Osteoblast (primary cell): ENCODE measurements at regions not wholly inside any gene's neighbourhood (a gene's known extent, or its start where the extent isn't known, plus 50 kb on each side); places are given as distances from the start of the nearest gene placed in this dataset.

Experiments used
- DNase-seq: peaks from one replicate; pipeline ENCODE4 v3.0.0; 2011; ENCODE audit warnings: low spot score, mixed read lengths; ENCODE audit not compliant: insufficient read length; ENCODE audit errors: missing footprints
- H2AFZ ChIP-seq: 2 replicates; pipeline ENCODE4 v1.6.0; 2011; ENCODE audit warnings: mild to moderate bottlenecking, low read length
- H3K27ac ChIP-seq: 2 replicates; pipeline ENCODE4 v1.5.1; 2011; ENCODE audit warnings: mild to moderate bottlenecking, low read depth, low read length, moderate library complexity
- H3K27me3 ChIP-seq: 2 replicates; pipeline ENCODE4 v1.6.0; 2012; ENCODE audit warnings: mild to moderate bottlenecking, control low read depth, inconsistent platforms, low read length, moderate library complexity; ENCODE audit not compliant: insufficient read depth
- H3K36me3 ChIP-seq: 2 replicates; pipeline ENCODE4 v1.5.1; 2011; ENCODE audit warnings: mild to moderate bottlenecking, low read length, control low read depth, moderate library complexity; ENCODE audit not compliant: insufficient read depth
- H3K4me1 ChIP-seq: 2 replicates; pipeline ENCODE4 v1.5.1; 2011; ENCODE audit warnings: mild to moderate bottlenecking, low read length, control low read depth, moderate library complexity; ENCODE audit not compliant: insufficient read depth
- H3K4me2 ChIP-seq: 2 replicates; pipeline ENCODE4 v1.6.0; 2011; ENCODE audit warnings: mild to moderate bottlenecking, low read length; ENCODE audit not compliant: insufficient read depth
- H3K4me3 ChIP-seq: fragments of 200-600 bp; sonication (generic); 3 replicates; pipeline ENCODE4 v1.5.1; 2012; ENCODE audit warnings: mild to moderate bottlenecking, low read length, inconsistent platforms; ENCODE audit not compliant: insufficient read depth
- H3K79me2 ChIP-seq: 2 replicates; pipeline ENCODE4 v1.6.0; 2012; ENCODE audit warnings: mild to moderate bottlenecking, low read length, control low read depth, inconsistent platforms; ENCODE audit not compliant: insufficient read depth
- H3K9me3 ChIP-seq: 2 replicates; pipeline ENCODE4 v1.5.1; 2011; ENCODE audit warnings: low read depth, low read length, control low read depth
- H4K20me1 ChIP-seq: 2 replicates; pipeline ENCODE4 v1.6.0; 2012; ENCODE audit warnings: mild to moderate bottlenecking, low read length, control low read depth; ENCODE audit not compliant: insufficient read depth
- CTCF ChIP-seq: IDR thresholded peaks from 2 replicates; pipeline ENCODE4 v1.5.1; 2011; ENCODE audit warnings: mild to moderate bottlenecking, low read depth, low read length, moderate library complexity; ENCODE audit errors: extremely low read depth

- TF ChIP-seq CTCF, result no peak
- no peak overlapping the region for H3K27ac ChIP-seq
- H3K27me3 ChIP-seq, result no peaks in the 10 kb centered on the region
- no peaks in the 10 kb centered on the region for H3K36me3 ChIP-seq
- no peaks in the 10 kb centered on the region for H3K9me3 ChIP-seq
- no peaks in the 10 kb centered on the region for H3K79me2 ChIP-seq
- no peaks in the 10 kb centered on the region for H3K4me1 ChIP-seq
- no peak for DNase-seq
- H3K4me2 ChIP-seq, result no peak overlapping the region
- no peaks in the 10 kb centered on the region for H4K20me1 ChIP-seq
- no peak overlapping the region for H3K4me3 ChIP-seq
- H2AFZ ChIP-seq, result no peak overlapping the region
These were observed 323.2 kb downstream of the CYP26B1 start for GRCh38 chr2:71824436-71824835.

GRCh38 chr2:71823526-71823925 lies 324.1 kb downstream of the CYP26B1 start:
- Histone ChIP-seq H2AFZ (no peak overlapping the region), H3K4me2 (no peak overlapping the region), H3K36me3 (no peaks in the 10 kb centered on the region), H3K27ac (no peak overlapping the region), H3K4me3 (no peak overlapping the region), H4K20me1 (no peaks in the 10 kb centered on the region), H3K27me3 (no peaks in the 10 kb centered on the region), H3K9me3 (no peaks in the 10 kb centered on the region), H3K79me2 (no peaks in the 10 kb centered on the region), H3K4me1 (no peaks in the 10 kb centered on the region)
- DNase-seq, result no peak
- no peak for TF ChIP-seq CTCF

GRCh38 chr2:71822463-71822862 lies 325.2 kb downstream of the CYP26B1 start:
- H2AFZ ChIP-seq, result no peak overlapping the region
- H3K36me3 ChIP-seq, result no peaks in the 10 kb centered on the region
- no peak overlapping the region for H3K27ac ChIP-seq
- H3K27me3 ChIP-seq, result no peaks in the 10 kb centered on the region
- no peaks in the 10 kb centered on the region for H3K4me1 ChIP-seq
- H3K4me2 ChIP-seq, result no peak overlapping the region
- TF ChIP-seq CTCF, result no peak
- H3K4me3 ChIP-seq, result no peak overlapping the region
- H3K79me2 ChIP-seq, result no peaks in the 10 kb centered on the region
- H3K9me3 ChIP-seq, result no peaks in the 10 kb centered on the region
- no peaks in the 10 kb centered on the region for H4K20me1 ChIP-seq
- DNase-seq, result no peak

- Histone ChIP-seq H2AFZ (no peak overlapping the region), H4K20me1 (no peaks in the 10 kb centered on the region), H3K79me2 (no peaks in the 10 kb centered on the region), H3K27ac (no peak overlapping the region), H3K27me3 (no peaks in the 10 kb centered on the region), H3K4me2 (no peak overlapping the region), H3K36me3 (no peaks in the 10 kb centered on the region), H3K9me3 (no peaks in the 10 kb centered on the region), H3K4me3 (no peak overlapping the region), H3K4me1 (no peaks in the 10 kb centered on the region)
- no peak for DNase-seq
- TF ChIP-seq CTCF, result no peak
These were observed 325.8 kb downstream of the CYP26B1 start for GRCh38 chr2:71821856-71822255.
